GM12891 (cell line): ENCODE measurements at regions not wholly inside any gene's neighbourhood (a gene's known extent, or its start where the extent isn't known, plus 50 kb on each side); places are given as distances from the start of the nearest gene placed in this dataset.

Experiments
- PAX5 ChIP-seq: IDR thresholded peaks from 2 replicates; pipeline ENCODE4 v1.6.1; 2011; ENCODE audit warnings: low read length, moderate library complexity, mild to moderate bottlenecking; ENCODE audit not compliant: insufficient read depth, severe bottlenecking
- POLR2A ChIP-seq: IDR thresholded peaks from 2 replicates; pipeline ENCODE4 v1.6.1; 2011; ENCODE audit warnings: low read depth, low read length, control low read depth
- POLR2AphosphoS5 ChIP-seq: IDR thresholded peaks from 2 replicates; pipeline ENCODE4 v1.6.1; 2011; ENCODE audit warnings: low read depth, low read length, control low read depth
- POU2F2 ChIP-seq: IDR thresholded peaks from 2 replicates; pipeline ENCODE4 v1.6.1; 2011; ENCODE audit warnings: low read depth, mild to moderate bottlenecking, control low read depth, low read length, moderate library complexity
- SPI1 ChIP-seq: IDR thresholded peaks from 2 replicates; pipeline ENCODE4 v1.6.1; 2011; ENCODE audit warnings: low read depth, low read length, control low read depth
- TAF1 ChIP-seq: IDR thresholded peaks from 2 replicates; pipeline ENCODE4 v1.6.1; 2011; ENCODE audit warnings: low read depth, low read length, control low read depth

GRCh38 chr12:90455756-90456155, 499.2 kb downstream of the CCER1 start:
- TF ChIP-seq POLR2A (no peak), POLR2AphosphoS5 (no peak), TAF1 (no peak), POU2F2 (no peak), SPI1 (no peak), PAX5 (no peak)
